GM19025 (cell line): ENCODE measurements at regions not wholly inside any gene's neighbourhood (a gene's known extent, or its start where the extent isn't known, plus 50 kb on each side); places are given as distances from the start of the nearest gene placed in this dataset.
"Not testable (repeated sequence)": the region's sequence is repeated elsewhere in the genome, so short reads cannot be mapped to it uniquely, and the experiment has no call there.

ENCODE experiments used
- ATAC-seq: cut with Tn5 transposase; IDR thresholded peaks from one replicate; pipeline ENCODE4 v1.9.1; 2021; ENCODE audit warnings: mild to moderate bottlenecking, low read depth, moderate library complexity; ENCODE audit not compliant: unreplicated experiment

DNA sequence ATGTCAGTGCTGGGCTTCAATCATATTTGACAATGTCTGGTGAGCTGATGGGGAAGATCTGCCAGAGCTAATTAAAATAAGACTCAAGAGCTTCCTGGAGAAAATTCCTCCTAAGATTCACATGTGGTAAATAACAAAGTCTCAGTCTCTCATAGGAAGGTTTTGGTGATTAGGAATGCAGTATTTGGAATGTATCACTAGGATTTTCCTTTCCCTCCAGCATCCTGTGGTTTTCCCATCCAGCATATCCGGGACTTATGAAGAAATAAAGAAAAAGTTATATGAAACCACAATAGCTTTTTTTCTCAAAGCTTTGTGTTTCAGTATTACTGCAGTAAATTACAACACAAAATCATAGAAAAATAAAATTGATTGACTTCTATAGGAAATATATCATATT is 1597.1 kb downstream of the ADGRL3 start:
- no peak for ATAC-seq

DNA sequence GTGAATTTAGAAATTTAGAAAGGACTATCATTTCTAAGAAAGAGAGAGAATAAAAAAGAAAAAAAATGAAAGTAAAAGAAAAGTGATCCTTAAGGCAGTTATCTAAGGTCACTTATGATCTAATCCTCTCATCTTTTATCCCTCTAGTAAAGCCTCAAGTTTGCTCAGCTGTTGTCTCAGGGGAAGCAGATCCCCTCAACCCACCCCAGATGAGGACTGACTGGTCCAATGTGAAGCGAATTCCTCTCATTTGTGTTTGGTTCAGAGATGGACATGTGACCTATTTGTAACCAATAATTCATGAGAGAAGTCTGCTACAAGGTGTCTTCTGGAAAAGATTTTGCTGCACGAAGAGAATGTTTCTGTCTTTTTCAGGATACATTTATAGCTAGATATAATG is 1591.3 kb downstream of the ADGRL3 start:
- ATAC-seq = no peak

DNA sequence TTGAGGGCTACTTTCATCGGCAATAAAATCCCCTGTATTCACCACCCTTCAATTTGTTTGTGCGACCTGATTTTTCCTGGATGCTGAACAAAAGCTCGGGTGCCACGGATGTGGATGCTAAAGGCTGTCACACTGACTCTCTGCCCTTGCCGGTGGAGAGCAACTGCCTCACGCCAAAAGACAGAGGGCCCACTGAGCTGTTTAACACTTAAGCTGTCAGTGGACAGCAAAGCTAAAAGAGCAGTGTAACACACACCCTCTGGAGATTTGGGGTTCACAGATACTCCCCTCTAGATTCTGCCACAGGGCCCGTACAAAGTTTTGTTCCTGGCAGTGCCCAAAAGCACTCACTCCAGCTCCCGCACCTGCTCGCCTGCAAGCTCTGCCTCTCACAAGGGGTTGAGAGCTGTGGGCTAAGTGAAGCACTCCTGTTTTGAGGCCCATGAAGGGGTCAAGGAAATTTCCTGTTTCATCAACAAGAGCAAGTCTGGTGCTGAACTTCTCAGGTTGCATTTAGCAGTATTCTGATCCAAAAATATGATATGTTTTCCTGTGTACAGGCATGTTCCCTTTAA is 1571.9 kb downstream of the ADGRL3 start:
- ATAC-seq = no peak

DNA sequence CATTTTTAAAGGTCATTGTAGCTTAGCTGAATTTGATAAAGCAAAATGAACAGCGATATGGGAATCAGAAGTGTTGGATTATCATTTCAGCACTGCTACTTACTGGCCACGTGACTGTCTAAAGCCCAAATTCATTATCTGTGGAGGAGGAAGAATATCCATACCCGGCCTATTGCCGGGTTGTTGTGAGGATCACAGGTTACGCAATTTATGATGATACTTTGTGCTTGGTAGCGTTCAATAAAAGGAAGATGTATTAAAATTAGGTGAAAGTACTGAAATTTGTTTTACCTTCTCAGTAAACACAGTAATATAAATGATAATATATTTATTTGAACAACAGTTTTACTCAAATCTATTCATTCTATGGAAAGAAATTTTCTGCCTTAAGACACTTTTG is 1540.2 kb downstream of the ADGRL3 start:
- ATAC-seq = no peak

DNA sequence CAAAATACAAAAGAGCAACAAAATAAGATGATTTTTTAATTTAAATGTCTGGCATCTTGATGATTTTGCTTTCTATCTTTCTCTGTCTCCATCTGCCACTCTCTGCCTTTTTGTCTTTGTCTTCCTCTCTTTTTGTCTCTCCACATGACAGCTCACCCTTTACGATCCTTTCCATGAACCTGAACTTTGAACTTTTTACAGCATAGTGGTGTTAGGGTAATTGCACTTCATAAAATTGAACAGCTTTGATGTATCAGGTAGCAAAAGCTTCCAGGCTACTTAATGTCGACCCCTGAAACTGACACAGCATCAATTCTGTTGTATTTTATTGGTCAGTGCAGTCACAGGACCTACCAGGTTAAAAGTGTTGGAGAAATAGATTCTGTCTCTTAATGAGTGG is 1517.0 kb downstream of the ADGRL3 start:
- ATAC-seq = no peak

DNA sequence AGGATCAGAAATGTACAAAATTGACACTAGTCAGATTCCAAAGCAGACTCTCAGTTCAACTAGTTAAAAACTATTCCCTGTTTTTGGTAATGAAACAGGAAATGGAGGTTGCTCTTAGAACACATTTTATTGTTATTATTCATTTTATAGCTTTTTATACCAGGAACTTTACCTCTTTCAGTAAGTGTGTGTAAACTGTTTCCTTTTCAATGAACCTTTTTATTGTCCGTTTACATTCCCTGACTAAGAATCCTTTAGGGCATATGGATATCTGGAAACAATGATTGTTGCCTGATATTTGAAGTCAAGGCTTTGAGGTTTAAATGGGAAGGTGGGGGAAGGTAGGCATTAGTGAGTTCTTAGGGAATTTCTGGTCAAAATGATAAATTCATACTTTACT is 1511.4 kb downstream of the ADGRL3 start:
- no peak for ATAC-seq

DNA sequence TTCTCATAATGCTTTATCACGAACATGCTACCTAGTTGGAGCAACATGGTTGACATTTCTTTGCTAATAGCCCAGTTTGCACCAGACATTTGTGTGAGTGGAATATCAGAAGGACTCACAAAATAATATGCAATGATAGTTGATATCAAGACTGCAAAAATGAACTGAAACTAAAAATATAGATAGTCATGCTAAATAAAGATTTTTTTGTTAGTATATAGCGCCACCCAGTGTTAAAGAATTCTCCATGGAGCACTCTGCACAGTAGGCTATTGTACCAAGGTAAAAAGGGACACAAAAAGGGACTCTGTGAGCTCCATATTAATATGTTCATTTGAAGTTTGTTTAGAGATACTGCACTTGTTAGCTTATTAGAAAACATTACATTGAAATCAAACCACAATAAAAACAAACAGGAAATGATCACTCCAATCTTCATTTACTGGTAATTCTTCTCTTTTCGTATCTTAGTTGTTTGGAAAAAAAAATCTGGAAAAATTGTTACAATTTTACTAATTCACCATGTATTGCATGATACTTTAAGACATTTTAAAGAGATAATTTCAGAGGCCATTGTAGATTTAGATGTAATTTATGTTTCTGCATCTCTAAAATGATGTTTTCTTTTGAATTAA is 1509.6 kb downstream of the ADGRL3 start:
- no peak for ATAC-seq

DNA sequence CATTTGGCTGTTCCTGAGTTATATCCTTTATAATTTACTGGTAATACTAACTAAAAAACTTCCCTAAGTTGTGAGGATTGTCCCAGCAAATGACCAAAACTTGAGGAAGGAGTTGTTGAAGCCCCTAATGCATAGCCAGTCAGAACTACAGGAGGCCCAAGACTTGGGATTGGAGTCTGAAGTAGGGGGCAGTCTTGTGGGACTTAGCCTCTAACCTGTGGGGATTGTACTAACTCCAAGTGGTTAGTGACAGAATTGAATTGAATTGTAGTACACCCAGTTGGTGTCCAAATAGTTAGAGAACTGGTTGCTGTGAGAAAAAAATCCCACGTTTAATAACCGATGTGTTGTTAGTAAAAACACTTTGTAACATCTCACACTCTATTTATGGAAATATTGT is 1506.3 kb downstream of the ADGRL3 start:
- no peak for ATAC-seq

DNA sequence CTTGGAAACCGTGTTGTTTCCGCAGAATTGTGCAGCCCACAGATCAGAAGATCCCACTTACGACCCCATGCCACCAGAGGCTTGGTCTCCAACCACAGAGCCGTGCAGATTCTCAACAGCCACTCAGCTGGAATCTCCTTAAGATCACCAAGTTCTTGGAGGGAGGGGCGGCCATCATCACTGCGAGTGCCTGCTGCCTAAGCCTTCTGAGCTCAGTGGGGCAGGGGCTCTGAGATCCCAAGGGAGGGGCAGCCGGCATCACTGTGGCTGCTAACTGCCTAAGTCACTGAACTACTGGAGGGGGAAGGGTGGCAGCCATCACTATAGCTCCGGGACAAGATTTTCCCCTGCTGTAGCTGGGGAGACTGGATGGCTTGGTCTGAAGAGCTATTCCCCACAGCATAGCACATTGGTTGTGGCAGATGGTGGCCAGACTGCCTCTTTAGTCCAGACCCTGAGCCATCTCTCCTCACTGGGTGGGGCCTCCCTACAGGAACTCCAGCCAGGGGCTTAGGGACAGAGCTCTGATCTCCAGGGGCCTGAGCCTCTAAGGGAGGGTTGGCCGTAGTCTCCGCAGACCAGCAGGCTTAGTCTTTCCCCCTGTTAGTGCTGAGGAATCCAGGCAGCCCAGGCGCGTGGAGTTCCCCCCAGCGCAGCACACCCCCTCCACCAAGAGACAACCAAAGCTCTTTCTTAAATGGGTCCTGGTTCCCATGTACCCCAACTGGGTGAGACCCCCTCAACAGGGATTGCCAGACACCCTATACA is 1483.9 kb downstream of the ADGRL3 start:
- no peak for ATAC-seq

DNA sequence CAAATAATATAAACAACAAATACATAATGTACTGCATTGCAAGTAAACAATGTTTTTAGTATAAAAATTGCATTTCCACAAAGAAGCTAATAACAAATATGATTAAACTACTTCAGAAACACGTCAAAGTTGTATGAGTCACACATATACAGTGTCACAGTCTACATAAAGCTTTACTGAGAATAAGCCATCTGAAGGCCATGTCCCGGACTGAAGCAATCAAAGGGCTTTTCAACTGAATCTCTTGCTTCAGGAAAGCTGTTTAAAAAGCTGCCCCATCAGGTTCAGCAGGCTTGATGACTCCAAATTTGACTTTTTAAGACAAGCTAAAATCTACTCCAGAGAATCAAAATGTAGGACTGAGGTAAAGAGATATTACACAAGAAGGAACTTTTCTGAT is 1476.8 kb downstream of the ADGRL3 start:
- no peak for ATAC-seq

DNA sequence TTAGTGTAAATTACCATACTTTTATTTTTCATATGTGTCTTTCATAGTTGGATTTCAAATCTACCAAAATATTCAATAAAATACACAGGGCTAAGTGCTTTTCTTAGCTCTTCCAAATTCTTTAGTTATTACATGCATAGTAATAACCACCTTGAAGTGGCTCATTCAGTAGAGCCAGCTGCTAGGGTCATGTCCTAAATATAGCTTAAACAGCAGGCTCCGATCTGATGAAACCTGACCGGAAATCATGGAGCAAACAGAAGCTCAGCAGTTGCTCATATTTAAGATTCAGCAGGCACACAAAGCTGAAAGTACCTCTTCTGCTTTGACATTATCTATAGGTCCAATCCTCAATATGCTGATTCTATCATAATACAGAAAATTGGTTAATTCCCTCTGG is 1470.4 kb downstream of the ADGRL3 start:
- no peak for ATAC-seq

DNA sequence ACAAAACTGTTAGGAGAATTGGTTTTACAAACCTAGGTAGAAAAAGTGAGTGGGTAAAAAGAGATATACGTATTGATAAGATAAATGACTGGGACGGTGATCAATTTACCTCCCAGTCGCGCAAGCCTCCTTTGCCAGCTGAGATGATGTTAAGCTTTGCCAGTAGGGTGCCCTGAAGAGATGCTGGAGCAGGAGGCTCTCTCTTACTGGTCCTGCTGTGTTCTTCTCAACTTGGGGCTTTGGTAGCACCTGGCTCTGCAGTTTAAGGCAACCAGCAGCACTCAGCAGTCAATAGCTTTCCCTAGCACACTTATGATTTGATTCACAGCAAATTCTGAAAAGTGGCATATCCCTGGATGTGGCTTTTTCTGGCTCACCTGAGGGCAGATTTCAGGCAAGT is 1461.7 kb downstream of the ADGRL3 start:
- ATAC-seq = no peak

DNA sequence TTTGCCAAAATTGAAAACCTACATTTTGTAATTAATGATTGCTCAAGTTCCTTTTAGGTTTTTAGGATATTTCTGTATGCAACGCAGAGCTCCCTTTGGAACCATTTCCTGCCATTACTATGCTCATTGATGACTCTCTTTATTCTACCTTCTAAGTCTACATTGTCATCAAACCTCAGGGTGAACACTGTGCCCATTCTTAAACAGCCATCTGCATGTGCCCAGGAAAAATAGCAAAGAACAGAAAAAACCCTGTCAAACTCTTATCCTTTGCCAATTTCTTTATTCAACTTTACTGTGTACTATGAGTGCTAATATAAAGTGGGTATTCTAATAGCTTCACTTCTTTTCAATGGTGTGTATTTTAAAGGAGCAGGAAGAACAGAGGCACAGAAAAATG is 1455.9 kb downstream of the ADGRL3 start:
- no peak for ATAC-seq

DNA sequence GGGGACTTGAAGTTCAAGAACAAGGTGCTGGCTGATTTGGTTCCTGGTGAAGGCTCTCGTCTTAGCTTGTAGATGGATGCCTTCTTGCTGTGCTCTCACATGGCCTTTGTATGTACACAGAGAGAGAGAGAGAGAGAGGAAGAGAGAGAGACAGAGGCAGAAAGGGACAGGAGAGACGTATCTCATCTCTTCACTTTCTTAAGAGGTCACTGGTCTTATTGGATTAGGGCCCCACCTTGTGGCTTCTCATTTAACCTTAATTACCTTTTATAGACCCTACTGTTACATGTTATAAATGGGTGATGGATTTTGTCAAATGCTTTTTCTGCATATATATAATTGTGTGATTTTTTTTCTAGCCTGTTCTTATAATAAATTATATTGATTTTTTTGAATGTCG is 1444.2 kb downstream of the ADGRL3 start:
- no peak for ATAC-seq

DNA sequence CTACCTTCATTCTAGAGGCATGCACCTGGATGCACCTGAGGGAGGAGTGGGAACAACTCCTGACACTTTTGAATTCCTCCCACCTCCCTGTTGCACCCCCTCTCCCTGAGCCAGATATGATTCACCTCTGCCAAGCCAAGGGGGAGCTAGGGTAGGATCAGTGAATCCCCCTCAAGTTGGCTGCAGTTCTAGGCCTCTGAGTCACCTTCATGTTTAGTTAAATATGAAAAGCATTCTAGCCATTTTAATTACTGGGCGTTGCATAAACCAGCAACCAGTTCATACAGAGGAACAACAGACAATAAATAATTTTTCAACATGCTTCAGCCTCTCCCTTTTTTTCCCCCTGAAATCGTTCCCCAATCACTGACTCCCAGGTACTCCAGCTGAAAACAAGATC is 1440.2 kb downstream of the ADGRL3 start:
- no peak for ATAC-seq

DNA sequence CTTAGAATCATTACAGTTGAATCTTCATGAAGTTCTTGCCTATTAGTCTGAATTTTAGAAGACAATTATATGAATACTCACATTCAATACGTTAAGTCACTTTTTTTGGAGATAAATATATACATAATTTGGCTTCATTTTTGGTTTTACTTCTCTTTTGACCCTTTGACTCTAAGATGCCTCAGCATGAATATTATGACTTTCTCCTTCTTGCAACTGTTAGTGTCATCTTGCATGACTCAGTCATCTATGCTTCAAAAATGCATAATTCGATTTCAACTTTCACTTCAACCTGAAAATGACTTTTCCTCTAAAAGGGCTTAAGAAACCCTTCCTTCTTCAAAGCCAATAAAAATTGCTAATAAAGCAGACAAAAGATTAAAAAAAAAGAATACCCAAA is 1427.5 kb downstream of the ADGRL3 start:
- no peak for ATAC-seq

DNA sequence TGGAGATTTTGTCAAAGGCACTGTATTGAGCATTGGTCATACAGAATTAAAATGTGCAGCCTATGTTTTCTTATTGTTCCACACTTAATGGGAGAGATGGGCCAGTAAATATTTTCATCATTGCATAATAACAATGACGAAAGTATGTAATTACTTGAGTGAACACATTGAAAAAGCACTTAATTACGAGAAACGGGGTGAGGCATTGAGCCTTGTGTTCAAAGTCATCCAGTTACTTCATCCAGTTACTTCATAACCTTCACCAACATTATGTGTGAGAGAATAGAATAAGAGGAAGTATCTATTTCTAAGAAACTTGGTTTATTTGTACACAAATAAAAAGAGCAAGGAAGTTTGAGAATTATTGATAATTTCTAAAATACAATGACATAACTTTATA is 1427.0 kb downstream of the ADGRL3 start:
- ATAC-seq = no peak

DNA sequence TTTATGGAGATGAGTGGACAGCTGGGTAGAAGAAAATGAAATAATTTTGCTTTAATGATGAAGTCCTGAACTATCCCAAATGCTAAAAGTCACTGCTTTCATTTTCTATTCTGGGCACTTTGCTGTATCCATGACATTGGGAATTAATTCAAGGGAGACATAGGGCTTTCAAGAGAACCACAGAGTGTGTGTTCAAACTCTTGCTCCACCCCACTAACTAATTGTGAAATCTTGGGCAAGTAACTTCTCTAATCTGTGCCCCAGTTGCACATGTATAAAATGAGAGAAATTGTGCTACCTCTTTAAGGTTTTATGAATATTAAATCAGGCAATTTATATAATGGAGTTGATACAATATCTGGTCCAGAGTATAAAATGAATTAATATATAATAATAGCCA is 1422.0 kb downstream of the ADGRL3 start:
- no peak for ATAC-seq

DNA sequence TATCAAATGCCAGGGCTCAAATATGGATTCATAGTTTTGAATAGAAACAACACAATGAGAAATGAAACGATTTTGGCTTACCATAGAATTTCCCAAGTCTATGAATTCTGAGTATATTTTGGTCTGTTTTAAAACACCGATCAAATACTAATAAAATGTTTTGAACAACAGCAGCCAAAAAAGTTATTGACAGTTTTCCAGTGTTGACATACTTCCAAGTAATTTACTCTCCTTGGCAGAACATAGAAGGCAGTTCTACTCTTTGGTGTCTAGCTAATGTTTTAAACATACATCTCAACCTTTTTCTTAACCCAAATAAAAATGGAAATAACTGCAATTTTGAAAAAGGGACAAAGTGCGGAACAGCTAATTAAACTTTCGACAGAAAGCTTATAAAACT is 1419.8 kb downstream of the ADGRL3 start:
- no peak for ATAC-seq

DNA sequence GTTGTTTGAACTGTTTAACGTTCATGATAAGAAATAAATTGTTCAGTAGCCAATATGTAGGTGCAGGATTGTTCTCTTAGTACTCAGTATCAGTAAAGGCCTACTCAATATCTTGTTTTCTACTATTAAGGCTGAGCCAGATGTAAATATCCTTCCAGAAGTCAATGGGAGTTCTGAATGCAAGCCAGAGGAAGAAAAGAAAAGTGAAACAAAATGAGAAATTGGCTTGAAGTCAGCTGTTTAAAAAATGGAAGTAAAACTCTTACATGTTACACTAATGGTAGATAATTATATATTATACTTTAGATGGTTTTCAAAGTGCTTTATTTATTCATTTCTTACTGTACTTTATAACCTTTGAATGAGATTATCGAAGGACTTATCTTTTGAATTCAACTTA is 1417.9 kb downstream of the ADGRL3 start:
- no peak for ATAC-seq

DNA sequence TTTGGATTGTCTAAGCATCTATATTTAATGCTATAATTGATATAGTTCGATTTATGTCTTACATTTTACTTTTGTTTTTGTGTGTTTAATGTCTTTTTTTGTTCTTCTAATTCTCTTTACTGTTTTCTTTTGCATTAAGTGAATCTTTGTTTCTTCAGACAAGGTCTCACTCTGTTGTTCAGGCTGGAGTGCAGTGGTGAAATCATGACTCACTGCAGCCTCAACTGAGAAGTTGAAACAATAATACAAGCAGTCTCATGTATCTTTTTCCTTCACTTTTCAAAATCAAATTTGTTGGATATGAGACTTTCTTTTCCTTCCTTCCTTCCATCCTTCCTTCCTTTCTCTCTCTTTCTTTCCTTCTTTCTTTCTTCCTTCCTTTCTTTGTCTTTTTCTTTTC is 1401.6 kb downstream of the ADGRL3 start:
- ATAC-seq = no peak

DNA sequence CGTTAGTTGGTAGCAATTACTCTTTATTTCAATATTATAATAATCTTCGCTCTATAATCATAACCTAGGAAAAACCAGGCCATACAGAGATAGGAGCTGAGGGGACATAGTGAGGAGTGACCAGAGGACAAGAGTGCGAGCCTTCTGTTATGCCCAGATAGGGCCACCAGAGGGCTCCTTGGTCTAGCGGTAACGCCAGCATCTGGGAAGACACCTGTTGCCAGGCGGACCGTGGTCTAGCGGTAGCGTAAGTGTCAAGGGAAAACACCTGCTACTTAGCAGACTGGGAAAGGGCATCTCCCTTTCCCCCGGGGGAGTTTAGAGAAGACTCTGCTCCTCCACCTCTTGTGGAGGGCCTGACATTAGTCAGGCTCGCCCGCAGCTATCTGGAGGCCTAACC is 1395.1 kb downstream of the ADGRL3 start:
- ATAC-seq = not testable (repeated sequence)
